ENCODE measurements at regions not wholly inside any gene's neighbourhood (a gene's known extent, or its start where the extent isn't known, plus 50 kb on each side); places are given as distances from the start of the nearest gene placed in this dataset.

- no peak for TF ChIP-seq CTCF (IDR thresholded peaks at IDR 0.05; ENCODE audit: borderline replicate concordance, extremely low read depth, low read length, poor library complexity, severe bottlenecking)
- no peak for TF ChIP-seq EZH2 (IDR thresholded peaks at IDR 0.05; ENCODE audit: borderline replicate concordance, low read depth, low read length, severe bottlenecking)
These were observed 1035.5 kb downstream of the SOCS6 start for GRCh38 chr18:71324356-71324755.
